ENCODE measurements at regions not wholly inside any gene's neighbourhood (a gene's known extent, or its start where the extent isn't known, plus 50 kb on each side); places are given as distances from the start of the nearest gene placed in this dataset.

DNA sequence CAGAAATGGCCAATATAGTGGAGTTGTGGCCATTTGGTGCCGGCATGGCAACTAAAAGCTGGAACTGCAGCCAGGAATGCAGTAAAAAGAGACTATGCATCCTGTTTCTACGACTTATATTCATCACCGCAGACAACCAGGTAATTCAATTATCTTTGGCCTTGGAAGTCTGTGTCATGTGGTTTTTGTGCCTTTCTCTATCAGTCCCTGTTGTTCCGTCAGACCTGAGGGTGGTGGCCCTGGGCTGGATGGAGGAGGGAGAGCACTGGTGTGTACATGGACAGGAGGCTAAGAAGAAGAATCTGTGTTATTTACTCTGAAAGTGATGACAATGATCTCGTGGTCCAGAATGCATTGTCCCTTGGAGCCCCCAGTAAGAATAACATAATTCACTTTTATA lies 852.6 kb downstream of the VRK1 start:
- TF ChIP-seq NR3C1 (CRISPR knock-in tag; conservative IDR thresholded peaks at IDR 0.05; ENCODE audit: low read depth), result no peak
- TF ChIP-seq, protein P1, sequence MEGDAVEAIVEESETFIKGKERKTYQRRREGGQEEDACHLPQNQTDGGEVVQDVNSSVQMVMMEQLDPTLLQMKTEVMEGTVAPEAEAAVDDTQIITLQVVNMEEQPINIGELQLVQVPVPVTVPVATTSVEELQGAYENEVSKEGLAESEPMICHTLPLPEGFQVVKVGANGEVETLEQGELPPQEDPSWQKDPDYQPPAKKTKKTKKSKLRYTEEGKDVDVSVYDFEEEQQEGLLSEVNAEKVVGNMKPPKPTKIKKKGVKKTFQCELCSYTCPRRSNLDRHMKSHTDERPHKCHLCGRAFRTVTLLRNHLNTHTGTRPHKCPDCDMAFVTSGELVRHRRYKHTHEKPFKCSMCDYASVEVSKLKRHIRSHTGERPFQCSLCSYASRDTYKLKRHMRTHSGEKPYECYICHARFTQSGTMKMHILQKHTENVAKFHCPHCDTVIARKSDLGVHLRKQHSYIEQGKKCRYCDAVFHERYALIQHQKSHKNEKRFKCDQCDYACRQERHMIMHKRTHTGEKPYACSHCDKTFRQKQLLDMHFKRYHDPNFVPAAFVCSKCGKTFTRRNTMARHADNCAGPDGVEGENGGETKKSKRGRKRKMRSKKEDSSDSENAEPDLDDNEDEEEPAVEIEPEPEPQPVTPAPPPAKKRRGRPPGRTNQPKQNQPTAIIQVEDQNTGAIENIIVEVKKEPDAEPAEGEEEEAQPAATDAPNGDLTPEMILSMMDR (IDR thresholded peaks at IDR 0.05), result no peak
- no peak for TF ChIP-seq OVOL2 (CRISPR knock-in tag; IDR thresholded peaks at IDR 0.05; ENCODE audit: borderline replicate concordance)
- TF ChIP-seq, protein P2, sequence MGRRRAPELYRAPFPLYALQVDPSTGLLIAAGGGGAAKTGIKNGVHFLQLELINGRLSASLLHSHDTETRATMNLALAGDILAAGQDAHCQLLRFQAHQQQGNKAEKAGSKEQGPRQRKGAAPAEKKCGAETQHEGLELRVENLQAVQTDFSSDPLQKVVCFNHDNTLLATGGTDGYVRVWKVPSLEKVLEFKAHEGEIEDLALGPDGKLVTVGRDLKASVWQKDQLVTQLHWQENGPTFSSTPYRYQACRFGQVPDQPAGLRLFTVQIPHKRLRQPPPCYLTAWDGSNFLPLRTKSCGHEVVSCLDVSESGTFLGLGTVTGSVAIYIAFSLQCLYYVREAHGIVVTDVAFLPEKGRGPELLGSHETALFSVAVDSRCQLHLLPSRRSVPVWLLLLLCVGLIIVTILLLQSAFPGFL (CRISPR knock-in tag; IDR thresholded peaks at IDR 0.05; ENCODE audit: borderline replicate concordance), result no peak
- TF ChIP-seq, protein P3, sequence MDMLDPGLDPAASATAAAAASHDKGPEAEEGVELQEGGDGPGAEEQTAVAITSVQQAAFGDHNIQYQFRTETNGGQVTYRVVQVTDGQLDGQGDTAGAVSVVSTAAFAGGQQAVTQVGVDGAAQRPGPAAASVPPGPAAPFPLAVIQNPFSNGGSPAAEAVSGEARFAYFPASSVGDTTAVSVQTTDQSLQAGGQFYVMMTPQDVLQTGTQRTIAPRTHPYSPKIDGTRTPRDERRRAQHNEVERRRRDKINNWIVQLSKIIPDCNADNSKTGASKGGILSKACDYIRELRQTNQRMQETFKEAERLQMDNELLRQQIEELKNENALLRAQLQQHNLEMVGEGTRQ (CRISPR knock-in tag; IDR thresholded peaks at IDR 0.05), result no peak
- TF ChIP-seq, protein P4, sequence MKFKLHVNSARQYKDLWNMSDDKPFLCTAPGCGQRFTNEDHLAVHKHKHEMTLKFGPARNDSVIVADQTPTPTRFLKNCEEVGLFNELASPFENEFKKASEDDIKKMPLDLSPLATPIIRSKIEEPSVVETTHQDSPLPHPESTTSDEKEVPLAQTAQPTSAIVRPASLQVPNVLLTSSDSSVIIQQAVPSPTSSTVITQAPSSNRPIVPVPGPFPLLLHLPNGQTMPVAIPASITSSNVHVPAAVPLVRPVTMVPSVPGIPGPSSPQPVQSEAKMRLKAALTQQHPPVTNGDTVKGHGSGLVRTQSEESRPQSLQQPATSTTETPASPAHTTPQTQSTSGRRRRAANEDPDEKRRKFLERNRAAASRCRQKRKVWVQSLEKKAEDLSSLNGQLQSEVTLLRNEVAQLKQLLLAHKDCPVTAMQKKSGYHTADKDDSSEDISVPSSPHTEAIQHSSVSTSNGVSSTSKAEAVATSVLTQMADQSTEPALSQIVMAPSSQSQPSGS (CRISPR knock-in tag; IDR thresholded peaks at IDR 0.05; ENCODE audit: borderline replicate concordance, low read depth), result no peak
- no peak for TF ChIP-seq ATF1 (CRISPR knock-in tag; IDR thresholded peaks at IDR 0.05)

All from WTC11 (cell line).